ENCODE measurements at regions not wholly inside any gene's neighbourhood (a gene's known extent, or its start where the extent isn't known, plus 50 kb on each side); places are given as distances from the start of the nearest gene placed in this dataset.

- no peak for TF ChIP-seq FOXJ3 (CRISPR knock-in tag; IDR thresholded peaks at IDR 0.05; ENCODE audit: borderline replicate concordance)
- TF ChIP-seq PRDM15 (CRISPR knock-in tag; IDR thresholded peaks at IDR 0.05), result no peak
- no peak for TF ChIP-seq HMGA2 (CRISPR knock-in tag; IDR thresholded peaks at IDR 0.05)
These were observed 116.9 kb downstream of the POLR2M start (continued) for GRCh38 chr15:57823325-57823882.

GRCh38 chr15:57824186-57824585, 117.7 kb downstream of the POLR2M start:
- no peak for TF ChIP-seq OVOL2 (CRISPR knock-in tag; IDR thresholded peaks at IDR 0.05; ENCODE audit: borderline replicate concordance)
- no peak for TF ChIP-seq ZNF425 (CRISPR knock-in tag; conservative IDR thresholded peaks at IDR 0.05)
- no peak for TF ChIP-seq ERG (CRISPR knock-in tag; IDR thresholded peaks at IDR 0.05)
- TF ChIP-seq GABPB1 (CRISPR knock-in tag; IDR thresholded peaks at IDR 0.05), result no peak
- no peak for TF ChIP-seq IRF2 (CRISPR knock-in tag; IDR thresholded peaks at IDR 0.05; ENCODE audit: borderline replicate concordance, low read depth)
- TF ChIP-seq CDX4 (CRISPR knock-in tag; IDR thresholded peaks at IDR 0.05; ENCODE audit: borderline replicate concordance), result no peak
- no peak for TF ChIP-seq NR2C2 (CRISPR knock-in tag; IDR thresholded peaks at IDR 0.05)
- no peak for TF ChIP-seq ATF1 (CRISPR knock-in tag; IDR thresholded peaks at IDR 0.05)
- TF ChIP-seq ELF4 (CRISPR knock-in tag; IDR thresholded peaks at IDR 0.05; ENCODE audit: low read depth), result no peak
- no peak for TF ChIP-seq STAT6 (CRISPR knock-in tag; conservative IDR thresholded peaks at IDR 0.05; ENCODE audit: low read depth)
- no peak for TF ChIP-seq ZNF263 (CRISPR knock-in tag; IDR thresholded peaks at IDR 0.05; ENCODE audit: low read depth)
- no peak for TF ChIP-seq ATF3 (CRISPR knock-in tag; conservative IDR thresholded peaks at IDR 0.05)
- TF ChIP-seq ESRRA (CRISPR knock-in tag; IDR thresholded peaks at IDR 0.05; ENCODE audit: borderline replicate concordance), result no peak
- TF ChIP-seq RORB (CRISPR knock-in tag; IDR thresholded peaks at IDR 0.05), result no peak
- TF ChIP-seq MXD4 (CRISPR knock-in tag; IDR thresholded peaks at IDR 0.05; ENCODE audit: borderline replicate concordance), result no peak
- no peak for TF ChIP-seq SP1 (CRISPR knock-in tag; conservative IDR thresholded peaks at IDR 0.05)
- no peak for TF ChIP-seq USF2 (CRISPR knock-in tag; IDR thresholded peaks at IDR 0.05)
- no peak for TF ChIP-seq MAX (CRISPR knock-in tag; IDR thresholded peaks at IDR 0.05)
- TF ChIP-seq CTCF (IDR thresholded peaks at IDR 0.05), result no peak
- TF ChIP-seq NFATC4 (CRISPR knock-in tag; IDR thresholded peaks at IDR 0.05), result no peak
- ChIA-PET CTCF (interaction anchor here (1.4 kb wide), 1 partner anchor 42 kb away, joined by 3 read pairs; no protein-coding TSS in a partner anchor), POLR2A (no interaction called here)
- Mint-ChIP-seq H3K4me1 (no peaks in the 10 kb centered on the region), H3K27me3 (ENCODE audit: low read depth) (peaks cover 2% of the 10 kb centered on the region; the same call in 1 of the 2 replicates), H3K27ac (no peak overlapping the region), H3K9me3 (no peaks in the 10 kb centered on the region), H3K36me3 (no peaks in the 10 kb centered on the region), H3K4me3 (no peak overlapping the region)
- no peak for ATAC-seq
- no peak for DNase-seq (ENCODE audit: low spot score)

Data from WTC11 (cell line).